Endodermal cell (in vitro differentiated cells): ENCODE measurements at regions not wholly inside any gene's neighbourhood (a gene's known extent, or its start where the extent isn't known, plus 50 kb on each side); places are given as distances from the start of the nearest gene placed in this dataset.

ENCODE experiments used
- DNase-seq: peaks from one replicate; pipeline ENCODE4 v3.0.0-alpha.2; 2017
- H3K27ac ChIP-seq: 2 replicates; pipeline ENCODE4 v1.5.1; 2013; ENCODE audit warnings: mild to moderate bottlenecking, low read depth, low read length, moderate library complexity
- H3K27me3 ChIP-seq: 2 replicates; pipeline ENCODE4 v1.6.1; 2013; ENCODE audit warnings: mild to moderate bottlenecking, low read length, moderate library complexity; ENCODE audit not compliant: insufficient read depth, control insufficient read depth, poor library complexity, severe bottlenecking
- H3K36me3 ChIP-seq: 2 replicates; pipeline ENCODE4 v1.7.0; 2013; ENCODE audit warnings: mild to moderate bottlenecking, low read length, moderate library complexity; ENCODE audit not compliant: control insufficient read depth, insufficient read depth
- H3K4me1 ChIP-seq: one replicate; pipeline ENCODE4 v1.7.0; 2013; ENCODE audit warnings: low read length; ENCODE audit not compliant: control insufficient read depth, insufficient read depth
- H3K4me3 ChIP-seq: 2 replicates; pipeline ENCODE4 v1.5.1; 2013; ENCODE audit warnings: mild to moderate bottlenecking, low read length, moderate library complexity
- H3K9ac ChIP-seq: 2 replicates; pipeline ENCODE4 v1.6.1; 2013; ENCODE audit warnings: mild to moderate bottlenecking, low read length, moderate library complexity; ENCODE audit not compliant: poor library complexity, severe bottlenecking; ENCODE audit errors: extremely low read depth
- H3K9me3 ChIP-seq: 2 replicates; pipeline ENCODE4 v1.6.1; 2013; ENCODE audit warnings: mild to moderate bottlenecking, low read length, moderate library complexity; ENCODE audit not compliant: control insufficient read depth
- H3K27ac Mint-ChIP-seq: 2 replicates; pipeline ENCODE4 v1.8.0; 2020; ENCODE audit warnings: mixed read lengths
- H3K27me3 Mint-ChIP-seq: 2 replicates; pipeline ENCODE4 v1.8.0; 2021; ENCODE audit warnings: mild to moderate bottlenecking, mixed read lengths; ENCODE audit not compliant: insufficient read depth
- H3K36me3 Mint-ChIP-seq: 2 replicates; pipeline ENCODE4 v1.8.0; 2020; ENCODE audit warnings: low read depth, mixed read lengths
- H3K4me1 Mint-ChIP-seq: 2 replicates; pipeline ENCODE4 v1.8.0; 2020; ENCODE audit warnings: mixed read lengths
- H3K4me3 Mint-ChIP-seq: 2 replicates; pipeline ENCODE4 v1.8.0; 2020; ENCODE audit warnings: mild to moderate bottlenecking, moderate library complexity, mixed read lengths
- H3K9me3 Mint-ChIP-seq: 2 replicates; pipeline ENCODE4 v1.8.0; 2020; ENCODE audit warnings: mild to moderate bottlenecking, mixed read lengths
- WGBS, 2 experiments: methylation state at CpG; one replicate each; pipeline versions ENCODE4 v1.1.5 to v1.1.7; 2013; ENCODE audit warnings: missing lambda C conversion rate in 2 of 2, mixed read lengths in 1 of 2; ENCODE audit not compliant: insufficient coverage in 1 of 2, insufficient read length in 1 of 2; 5-methylcytosine and 5-hydroxymethylcytosine counted together
- TF ChIP-seq, protein P1 (sequence below): fragments of 200-600 bp; sonication (generic); conservative IDR thresholded peaks from 2 replicates; pipeline ENCODE4 v1.5.0; 2021; ENCODE audit warnings: antibody characterized with exemption, mild to moderate bottlenecking

DNA sequence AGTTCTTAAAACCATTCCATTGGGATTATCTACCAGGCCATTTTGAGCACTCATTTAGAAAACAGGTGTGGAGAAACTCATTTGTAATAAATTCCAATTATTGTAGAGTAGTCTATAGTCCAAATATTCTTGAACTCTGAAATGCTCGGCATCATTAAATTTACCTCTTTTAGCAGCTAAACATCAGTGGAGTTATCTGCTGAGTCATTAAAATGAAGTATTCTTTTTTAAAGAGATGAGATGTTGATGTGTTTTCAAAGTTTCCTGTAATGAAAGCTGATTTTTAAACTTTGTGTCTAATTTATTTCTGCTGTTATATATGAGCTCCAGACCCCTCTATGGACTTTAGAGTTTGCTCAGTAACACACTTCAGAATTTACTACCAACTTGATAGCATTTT is 1635.2 kb downstream of the SUCLG1 start:
- Mint-ChIP-seq H3K4me3 (no peak overlapping the region), H3K27ac (no peak overlapping the region), H3K9me3 (no peaks in the 10 kb centered on the region), H3K36me3 (no peaks in the 10 kb centered on the region), H3K27me3 (no peaks in the 10 kb centered on the region), H3K4me1 (no peaks in the 10 kb centered on the region)
- Histone ChIP-seq H3K36me3 (no peaks in the 10 kb centered on the region), H3K4me3 (no peak overlapping the region), H3K9ac (no peak overlapping the region), H3K27me3 (no peaks in the 10 kb centered on the region), H3K4me1 (no peaks in the 10 kb centered on the region), H3K27ac (no peak overlapping the region), H3K9me3 (no peaks in the 10 kb centered on the region)
- TF ChIP-seq, protein P1, sequence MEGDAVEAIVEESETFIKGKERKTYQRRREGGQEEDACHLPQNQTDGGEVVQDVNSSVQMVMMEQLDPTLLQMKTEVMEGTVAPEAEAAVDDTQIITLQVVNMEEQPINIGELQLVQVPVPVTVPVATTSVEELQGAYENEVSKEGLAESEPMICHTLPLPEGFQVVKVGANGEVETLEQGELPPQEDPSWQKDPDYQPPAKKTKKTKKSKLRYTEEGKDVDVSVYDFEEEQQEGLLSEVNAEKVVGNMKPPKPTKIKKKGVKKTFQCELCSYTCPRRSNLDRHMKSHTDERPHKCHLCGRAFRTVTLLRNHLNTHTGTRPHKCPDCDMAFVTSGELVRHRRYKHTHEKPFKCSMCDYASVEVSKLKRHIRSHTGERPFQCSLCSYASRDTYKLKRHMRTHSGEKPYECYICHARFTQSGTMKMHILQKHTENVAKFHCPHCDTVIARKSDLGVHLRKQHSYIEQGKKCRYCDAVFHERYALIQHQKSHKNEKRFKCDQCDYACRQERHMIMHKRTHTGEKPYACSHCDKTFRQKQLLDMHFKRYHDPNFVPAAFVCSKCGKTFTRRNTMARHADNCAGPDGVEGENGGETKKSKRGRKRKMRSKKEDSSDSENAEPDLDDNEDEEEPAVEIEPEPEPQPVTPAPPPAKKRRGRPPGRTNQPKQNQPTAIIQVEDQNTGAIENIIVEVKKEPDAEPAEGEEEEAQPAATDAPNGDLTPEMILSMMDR, result no peak
- no peak for DNase-seq
- WGBS, 2 experiments, result 92 to 100% methylated on average over 1 of the region's 1 CpG

DNA sequence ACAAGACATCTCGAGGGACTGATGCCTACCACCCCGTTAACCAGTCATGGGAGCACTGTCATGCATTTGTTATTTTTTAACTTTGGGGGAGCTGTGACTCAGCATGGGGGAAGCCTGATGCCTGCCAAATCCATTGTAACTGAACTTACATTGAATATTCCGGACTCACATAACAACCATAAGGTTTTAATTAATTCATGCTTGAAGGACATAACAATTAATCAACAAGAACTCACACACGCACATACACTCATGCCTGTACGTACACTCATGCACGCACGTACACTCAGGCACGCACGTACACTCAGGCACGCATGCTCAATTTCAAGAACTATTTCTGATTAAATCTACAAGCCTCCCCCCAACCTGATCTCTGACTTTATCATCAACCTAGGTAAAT is 1639.1 kb downstream of the SUCLG1 start:
- H3K36me3 Mint-ChIP-seq, result no peaks in the 10 kb centered on the region
- Histone ChIP-seq H3K27ac (no peak overlapping the region), H3K9me3 (no peaks in the 10 kb centered on the region), H3K36me3 (no peaks in the 10 kb centered on the region), H3K4me1 (no peaks in the 10 kb centered on the region), H3K27me3 (no peaks in the 10 kb centered on the region), H3K9ac (no peak overlapping the region), H3K4me3 (no peak overlapping the region)
- H3K4me1 Mint-ChIP-seq, result no peaks in the 10 kb centered on the region
- no peaks in the 10 kb centered on the region for H3K27me3 Mint-ChIP-seq
- H3K9me3 Mint-ChIP-seq, result no peaks in the 10 kb centered on the region
- H3K4me3 Mint-ChIP-seq, result no peak overlapping the region
- DNase-seq, result no peak
- WGBS, 2 experiments, result 94 to 98% methylated on average over 8 to 10 of the region's 10 CpGs
- TF ChIP-seq, protein P1, result no peak
- no peak overlapping the region for H3K27ac Mint-ChIP-seq

DNA sequence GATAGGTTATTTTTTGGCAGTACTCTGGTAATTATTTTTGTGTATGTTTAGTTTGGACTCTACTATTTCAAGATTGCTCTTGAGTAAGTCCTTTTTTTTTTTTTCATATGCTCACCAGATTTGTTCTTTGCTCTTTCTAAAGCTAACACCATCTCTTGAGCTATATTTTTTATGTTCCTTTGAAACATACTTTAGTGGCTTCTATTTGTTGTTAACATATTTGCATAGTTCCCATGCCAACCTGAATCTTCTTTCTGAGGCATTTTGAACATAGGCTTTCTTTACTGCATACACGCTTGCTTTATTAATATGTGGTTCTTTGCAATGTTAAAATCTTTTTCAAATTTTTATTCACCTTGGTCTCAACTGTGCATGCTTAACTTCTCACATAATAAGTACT is 1644.9 kb downstream of the SUCLG1 start:
- Mint-ChIP-seq H3K36me3 (no peaks in the 10 kb centered on the region), H3K27ac (no peak overlapping the region), H3K4me1 (no peaks in the 10 kb centered on the region), H3K27me3 (no peaks in the 10 kb centered on the region), H3K9me3 (no peaks in the 10 kb centered on the region), H3K4me3 (no peak overlapping the region)
- Histone ChIP-seq H3K4me3 (no peak overlapping the region), H3K4me1 (no peaks in the 10 kb centered on the region), H3K36me3 (no peaks in the 10 kb centered on the region), H3K27ac (no peak overlapping the region), H3K9me3 (no peaks in the 10 kb centered on the region), H3K27me3 (no peaks in the 10 kb centered on the region), H3K9ac (no peak overlapping the region)
- DNase-seq, result no peak
- WGBS, 2 experiments, result 88% methylated on average over 1 of the region's 1 CpG; no CpG with 5 or more reads in 1 of the 2 experiments
- TF ChIP-seq, protein P1, result no peak
